SK-N-MC (cell line): ENCODE measurements at regions not wholly inside any gene's neighbourhood (a gene's known extent, or its start where the extent isn't known, plus 50 kb on each side); places are given as distances from the start of the nearest gene placed in this dataset.

Experiments
- EZH2 ChIP-seq: fragments of 200-600 bp; sonication (generic); IDR thresholded peaks from one replicate; pipeline ENCODE4 v1.6.1; 2017; ENCODE audit warnings: antibody characterized with exemption
- FOXP2 ChIP-seq: optimal IDR thresholded peaks from 2 replicates; pipeline ENCODE3; 2011; ENCODE audit warnings: mild to moderate bottlenecking, moderate library complexity; ENCODE audit not compliant: insufficient read depth; ENCODE audit errors: extremely low read length, control extremely low read depth
- POLR2AphosphoS5 ChIP-seq: IDR thresholded peaks from 2 replicates; pipeline ENCODE4 v1.6.1; 2012; ENCODE audit warnings: mild to moderate bottlenecking, low read depth, low read length, borderline replicate concordance

DNA sequence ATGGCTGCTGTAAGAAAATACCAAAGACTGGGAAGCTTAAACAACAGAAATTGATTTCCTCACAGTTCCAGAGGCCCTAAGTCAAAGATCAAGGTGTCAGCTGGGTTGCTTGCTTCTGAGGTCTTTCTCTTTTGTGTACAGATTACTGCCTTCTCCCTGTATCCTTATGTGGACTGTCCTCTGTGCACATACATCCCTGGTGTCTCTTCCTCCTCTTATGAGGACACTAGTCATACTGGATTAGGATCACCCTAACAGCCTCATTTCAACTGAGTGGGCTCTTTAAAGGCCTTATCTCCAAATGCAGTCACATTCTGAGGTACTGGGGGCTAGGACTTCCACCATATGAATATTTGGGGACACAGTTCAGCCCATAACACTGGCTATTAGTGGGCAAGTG is 130.0 kb upstream of the DTNBP1 start:
- TF ChIP-seq POLR2AphosphoS5, result no peak
- no peak for TF ChIP-seq FOXP2
- no peak for TF ChIP-seq EZH2
